ENCODE measurements at regions not wholly inside any gene's neighbourhood (a gene's known extent, or its start where the extent isn't known, plus 50 kb on each side); places are given as distances from the start of the nearest gene placed in this dataset.

DNA sequence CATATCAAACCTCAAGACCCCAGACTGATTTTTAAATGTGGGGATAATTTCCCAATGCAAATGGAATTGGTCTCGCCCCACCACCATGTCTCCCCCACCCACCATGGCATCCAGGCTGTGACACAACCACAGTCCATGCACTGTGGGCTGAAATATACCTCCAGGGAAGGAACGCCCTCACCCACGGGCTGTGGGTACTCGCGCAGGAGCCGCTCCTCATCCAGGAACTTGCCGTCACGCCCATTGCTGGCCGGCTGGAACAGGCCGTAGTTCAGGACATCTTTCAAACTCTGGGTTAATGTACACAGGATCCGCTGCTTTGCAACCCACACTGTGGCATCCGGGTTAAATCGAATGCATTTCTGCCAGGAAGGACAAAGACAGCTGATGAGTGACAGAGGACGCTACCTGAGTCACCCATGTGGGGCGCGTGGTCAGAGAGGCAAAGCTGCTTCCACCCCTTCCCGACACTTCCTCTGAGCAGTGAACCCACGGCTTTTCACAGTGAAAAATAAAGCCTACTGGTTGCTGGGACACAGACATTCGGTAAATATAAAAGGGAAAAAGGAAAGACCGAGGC, 133.6 kb downstream of the SHANK2 start:
- Histone ChIP-seq H3K4me3 (ENCODE audit: low read length, poor library complexity, severe bottlenecking) (no peak overlapping the region), H3K9me3 (ENCODE audit: insufficient read depth, low read depth, low read length) (peaks cover 3% of the 10 kb centered on the region; the same call in 1 of the 2 replicates), H2AFZ (ENCODE audit: low read length) (no peak overlapping the region), H3K27me3 (ENCODE audit: insufficient read depth, low read length, poor library complexity, severe bottlenecking) (no peaks in the 10 kb centered on the region), H3K4me1 (ENCODE audit: insufficient read depth, low read length, poor library complexity, severe bottlenecking) (no peaks in the 10 kb centered on the region), H3K9me2 (replicated peaks; ENCODE audit: low read depth, low read length) (no peaks in the 10 kb centered on the region), H3F3A (ENCODE audit: low read depth) (no peaks in the 10 kb centered on the region), H3K9ac (ENCODE audit: low read depth, low read length, poor library complexity, severe bottlenecking) (no peak overlapping the region), H3K36me3 (ENCODE audit: insufficient read depth, low read length) (no peaks in the 10 kb centered on the region), H3K79me2 (ENCODE audit: insufficient read depth, low read length) (no peaks in the 10 kb centered on the region), H3K4me2 (ENCODE audit: low read depth, low read length, poor library complexity, severe bottlenecking) (no peak overlapping the region), H4K20me1 (ENCODE audit: insufficient read depth, low read length, poor library complexity, severe bottlenecking) (no peaks in the 10 kb centered on the region)
- TF ChIP-seq, protein P1, sequence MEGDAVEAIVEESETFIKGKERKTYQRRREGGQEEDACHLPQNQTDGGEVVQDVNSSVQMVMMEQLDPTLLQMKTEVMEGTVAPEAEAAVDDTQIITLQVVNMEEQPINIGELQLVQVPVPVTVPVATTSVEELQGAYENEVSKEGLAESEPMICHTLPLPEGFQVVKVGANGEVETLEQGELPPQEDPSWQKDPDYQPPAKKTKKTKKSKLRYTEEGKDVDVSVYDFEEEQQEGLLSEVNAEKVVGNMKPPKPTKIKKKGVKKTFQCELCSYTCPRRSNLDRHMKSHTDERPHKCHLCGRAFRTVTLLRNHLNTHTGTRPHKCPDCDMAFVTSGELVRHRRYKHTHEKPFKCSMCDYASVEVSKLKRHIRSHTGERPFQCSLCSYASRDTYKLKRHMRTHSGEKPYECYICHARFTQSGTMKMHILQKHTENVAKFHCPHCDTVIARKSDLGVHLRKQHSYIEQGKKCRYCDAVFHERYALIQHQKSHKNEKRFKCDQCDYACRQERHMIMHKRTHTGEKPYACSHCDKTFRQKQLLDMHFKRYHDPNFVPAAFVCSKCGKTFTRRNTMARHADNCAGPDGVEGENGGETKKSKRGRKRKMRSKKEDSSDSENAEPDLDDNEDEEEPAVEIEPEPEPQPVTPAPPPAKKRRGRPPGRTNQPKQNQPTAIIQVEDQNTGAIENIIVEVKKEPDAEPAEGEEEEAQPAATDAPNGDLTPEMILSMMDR (conservative IDR thresholded peaks at IDR 0.05; ENCODE audit: low read length) = no peak
- TF ChIP-seq EZH2phosphoT487 (IDR thresholded peaks at IDR 0.05; ENCODE audit: borderline replicate concordance) = no peak

DNA sequence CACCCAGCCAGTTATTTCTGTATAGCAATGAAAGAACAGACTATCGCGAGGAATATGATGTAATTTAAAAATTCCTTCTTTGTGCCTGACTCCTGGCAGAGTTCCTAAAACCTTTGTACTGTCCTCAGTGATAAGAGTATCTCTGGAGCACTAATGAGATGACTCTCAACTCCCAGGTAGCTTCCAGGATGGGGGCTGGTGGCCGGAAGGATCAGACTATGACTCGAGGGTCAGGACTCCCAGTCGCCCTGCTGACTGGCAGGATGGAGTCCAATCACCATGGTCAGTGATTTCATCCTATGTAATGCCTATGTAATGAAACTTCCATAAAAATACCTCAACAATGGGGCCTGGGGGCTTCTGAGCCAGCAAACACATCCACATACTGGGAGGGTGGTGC, 135.1 kb downstream of the SHANK2 start:
- Histone ChIP-seq H3K27me3 (ENCODE audit: insufficient read depth, low read length, poor library complexity, severe bottlenecking) (no peaks in the 10 kb centered on the region), H3F3A (ENCODE audit: low read depth) (no peaks in the 10 kb centered on the region), H2AFZ (ENCODE audit: low read length) (no peak overlapping the region), H3K36me3 (ENCODE audit: insufficient read depth, low read length) (no peaks in the 10 kb centered on the region), H4K20me1 (ENCODE audit: insufficient read depth, low read length, poor library complexity, severe bottlenecking) (no peaks in the 10 kb centered on the region), H3K9me2 (replicated peaks; ENCODE audit: low read depth, low read length) (no peaks in the 10 kb centered on the region), H3K4me2 (ENCODE audit: low read depth, low read length, poor library complexity, severe bottlenecking) (no peak overlapping the region), H3K9me3 (ENCODE audit: insufficient read depth, low read depth, low read length) (peaks cover 3% of the 10 kb centered on the region; the same call in 1 of the 2 replicates), H3K4me3 (ENCODE audit: low read length, poor library complexity, severe bottlenecking) (no peak overlapping the region), H3K79me2 (ENCODE audit: insufficient read depth, low read length) (no peaks in the 10 kb centered on the region), H3K4me1 (ENCODE audit: insufficient read depth, low read length, poor library complexity, severe bottlenecking) (no peaks in the 10 kb centered on the region), H3K9ac (ENCODE audit: low read depth, low read length, poor library complexity, severe bottlenecking) (no peak overlapping the region)
- no peak for TF ChIP-seq EZH2phosphoT487 (IDR thresholded peaks at IDR 0.05; ENCODE audit: borderline replicate concordance)
- TF ChIP-seq, protein P1 (conservative IDR thresholded peaks at IDR 0.05; ENCODE audit: low read length) = no peak

DNA sequence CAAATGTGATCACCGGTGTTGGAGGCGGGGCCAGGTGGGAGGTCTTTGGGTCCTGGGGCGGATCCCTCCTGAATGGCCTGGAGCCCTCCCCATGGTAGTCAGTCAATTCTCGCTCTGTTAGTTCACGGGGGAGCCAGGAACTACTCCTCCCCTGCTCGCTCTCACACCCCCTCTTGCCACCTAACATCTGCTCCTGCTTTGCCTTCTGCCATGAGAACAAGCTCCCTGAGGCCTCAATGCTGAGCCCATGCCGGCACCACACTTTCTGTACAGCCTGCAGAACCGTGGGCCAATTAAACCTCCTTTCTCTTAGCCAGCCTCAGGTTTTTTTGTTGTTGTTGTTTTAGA, 135.7 kb downstream of the SHANK2 start:
- H3K36me3 ChIP-seq (ENCODE audit: insufficient read depth, low read length) = no peaks in the 10 kb centered on the region
- no peaks in the 10 kb centered on the region for H3F3A ChIP-seq (ENCODE audit: low read depth)
- H3K4me1 ChIP-seq (ENCODE audit: insufficient read depth, low read length, poor library complexity, severe bottlenecking) = no peaks in the 10 kb centered on the region
- H3K4me3 ChIP-seq (ENCODE audit: low read length, poor library complexity, severe bottlenecking) = no peak overlapping the region
- TF ChIP-seq, protein P1 (conservative IDR thresholded peaks at IDR 0.05; ENCODE audit: low read length) = no peak
- no peak for TF ChIP-seq EZH2phosphoT487 (IDR thresholded peaks at IDR 0.05; ENCODE audit: borderline replicate concordance)
- H3K9me2 ChIP-seq (replicated peaks; ENCODE audit: low read depth, low read length) = no peaks in the 10 kb centered on the region
- H3K27me3 ChIP-seq (ENCODE audit: insufficient read depth, low read length, poor library complexity, severe bottlenecking) = no peaks in the 10 kb centered on the region
- no peak overlapping the region for H3K4me2 ChIP-seq (ENCODE audit: low read depth, low read length, poor library complexity, severe bottlenecking)
- H2AFZ ChIP-seq (ENCODE audit: low read length) = no peak overlapping the region
- no peaks in the 10 kb centered on the region for H4K20me1 ChIP-seq (ENCODE audit: insufficient read depth, low read length, poor library complexity, severe bottlenecking)
- H3K79me2 ChIP-seq (ENCODE audit: insufficient read depth, low read length) = no peaks in the 10 kb centered on the region
- no peak overlapping the region for H3K9ac ChIP-seq (ENCODE audit: low read depth, low read length, poor library complexity, severe bottlenecking)
- H3K9me3 ChIP-seq (ENCODE audit: insufficient read depth, low read depth, low read length) = peaks cover 3% of the 10 kb centered on the region; the same call in 1 of the 2 replicates
